ENCODE measurements at regions not wholly inside any gene's neighbourhood (a gene's known extent, or its start where the extent isn't known, plus 50 kb on each side); places are given as distances from the start of the nearest gene placed in this dataset.

- no peak for TF ChIP-seq CTCF (conservative IDR thresholded peaks at IDR 0.05; ENCODE audit: low read depth, low read length)
- TF ChIP-seq EZH2 (IDR thresholded peaks at IDR 0.05; ENCODE audit: borderline replicate concordance, low read depth, low read length, poor library complexity, severe bottlenecking) = no peak
Measured at GRCh38 chr9:79237861-79238260, 333.9 kb upstream of the TLE4 start.

All from A673 (cell line).